Uterus (tissue), 2 donors: ENCODE measurements at regions not wholly inside any gene's neighbourhood (a gene's known extent, or its start where the extent isn't known, plus 50 kb on each side); places are given as distances from the start of the nearest gene placed in this dataset.

Source experiments
- POLR2A ChIP-seq, 2 donors: fragments of 450-650 bp; IDR thresholded peaks; one replicate each; pipeline ENCODE4 v1.6.1; 2016; ENCODE audit warnings: antibody characterized with exemption in 2 of 2, mild to moderate bottlenecking in 1 of 2, moderate library complexity in 1 of 2
- TF ChIP-seq, protein P1 (sequence below), 4 experiments: fragments of 200-600 bp in 2 of 4; fragments of 450-650 bp in 2 of 4; sonication (generic) in 2 of 4; IDR thresholded peaks; one replicate each; pipeline ENCODE4 v1.5.1; 2016 to 2019; ENCODE audit warnings: antibody characterized with exemption in 4 of 4, mild to moderate bottlenecking in 2 of 4, moderate library complexity in 1 of 4

DNA sequence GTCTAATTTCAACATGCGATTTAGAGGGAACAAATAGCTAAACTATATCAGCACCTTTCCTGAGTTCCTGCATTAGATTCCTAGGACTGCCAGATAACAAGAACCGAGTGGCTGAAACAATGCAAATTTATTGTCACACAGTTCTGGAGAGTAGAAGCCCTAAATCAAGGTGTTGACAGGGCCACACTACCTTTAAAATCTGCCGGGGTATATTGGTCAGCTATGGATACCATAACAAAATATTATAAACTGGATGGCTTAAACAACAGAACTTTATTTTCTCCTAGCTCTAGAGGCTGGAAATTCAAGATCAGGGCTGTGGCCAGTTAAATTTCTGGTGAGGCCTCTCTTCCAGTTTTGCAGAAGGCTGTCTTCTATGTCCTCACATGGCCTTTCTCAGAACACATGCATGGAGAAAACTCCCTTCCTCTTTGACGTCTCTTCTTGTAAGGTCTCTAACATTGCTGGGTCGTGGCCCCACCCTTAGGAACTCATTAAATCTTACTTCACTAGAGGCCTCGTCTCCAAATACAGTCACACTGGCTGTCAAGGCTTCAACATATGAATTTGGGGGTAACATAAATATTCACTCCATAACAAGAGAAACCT is 144.3 kb downstream of the FCRL5 start:
- TF ChIP-seq, protein P1, sequence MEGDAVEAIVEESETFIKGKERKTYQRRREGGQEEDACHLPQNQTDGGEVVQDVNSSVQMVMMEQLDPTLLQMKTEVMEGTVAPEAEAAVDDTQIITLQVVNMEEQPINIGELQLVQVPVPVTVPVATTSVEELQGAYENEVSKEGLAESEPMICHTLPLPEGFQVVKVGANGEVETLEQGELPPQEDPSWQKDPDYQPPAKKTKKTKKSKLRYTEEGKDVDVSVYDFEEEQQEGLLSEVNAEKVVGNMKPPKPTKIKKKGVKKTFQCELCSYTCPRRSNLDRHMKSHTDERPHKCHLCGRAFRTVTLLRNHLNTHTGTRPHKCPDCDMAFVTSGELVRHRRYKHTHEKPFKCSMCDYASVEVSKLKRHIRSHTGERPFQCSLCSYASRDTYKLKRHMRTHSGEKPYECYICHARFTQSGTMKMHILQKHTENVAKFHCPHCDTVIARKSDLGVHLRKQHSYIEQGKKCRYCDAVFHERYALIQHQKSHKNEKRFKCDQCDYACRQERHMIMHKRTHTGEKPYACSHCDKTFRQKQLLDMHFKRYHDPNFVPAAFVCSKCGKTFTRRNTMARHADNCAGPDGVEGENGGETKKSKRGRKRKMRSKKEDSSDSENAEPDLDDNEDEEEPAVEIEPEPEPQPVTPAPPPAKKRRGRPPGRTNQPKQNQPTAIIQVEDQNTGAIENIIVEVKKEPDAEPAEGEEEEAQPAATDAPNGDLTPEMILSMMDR (IDR thresholded peaks at IDR 0.05): no peak
- no peak for TF ChIP-seq POLR2A (IDR thresholded peaks at IDR 0.05)
